ENCODE measurements at regions not wholly inside any gene's neighbourhood (a gene's known extent, or its start where the extent isn't known, plus 50 kb on each side); places are given as distances from the start of the nearest gene placed in this dataset.

GRCh38 chr1:219521325-219521724, 91.6 kb downstream of the ZC3H11B start:
- no peaks in the 10 kb centered on the region for H3K79me2 ChIP-seq (ENCODE audit: insufficient read depth, low read length)
- TF ChIP-seq EZH2phosphoT487 (IDR thresholded peaks at IDR 0.05; ENCODE audit: borderline replicate concordance), result no peak
- no peak for TF ChIP-seq CTCF (conservative IDR thresholded peaks at IDR 0.05; ENCODE audit: low read length)
- no peak overlapping the region for H3K9ac ChIP-seq (ENCODE audit: low read depth, low read length, poor library complexity, severe bottlenecking)
- H3K9me3 ChIP-seq (ENCODE audit: insufficient read depth, low read depth, low read length), result no peaks in the 10 kb centered on the region
- H3K4me1 ChIP-seq (ENCODE audit: insufficient read depth, low read length, poor library complexity, severe bottlenecking), result no peaks in the 10 kb centered on the region
- H3K36me3 ChIP-seq (ENCODE audit: insufficient read depth, low read length), result no peaks in the 10 kb centered on the region
- no peaks in the 10 kb centered on the region for H3K27me3 ChIP-seq (ENCODE audit: insufficient read depth, low read length, poor library complexity, severe bottlenecking)
- no peak overlapping the region for H3K4me3 ChIP-seq (ENCODE audit: low read length, poor library complexity, severe bottlenecking)
- no peaks in the 10 kb centered on the region for H3F3A ChIP-seq (ENCODE audit: low read depth)
- no peak overlapping the region for H3K4me2 ChIP-seq (ENCODE audit: low read depth, low read length, poor library complexity, severe bottlenecking)
- H4K20me1 ChIP-seq (ENCODE audit: insufficient read depth, low read length, poor library complexity, severe bottlenecking), result no peaks in the 10 kb centered on the region
- no peak overlapping the region for H2AFZ ChIP-seq (ENCODE audit: low read length)
- H3K9me2 ChIP-seq (replicated peaks; ENCODE audit: low read depth, low read length), result no peaks in the 10 kb centered on the region

GRCh38 chr1:219520241-219520640, 92.7 kb downstream of the ZC3H11B start:
- no peaks in the 10 kb centered on the region for H3K4me1 ChIP-seq (ENCODE audit: insufficient read depth, low read length, poor library complexity, severe bottlenecking)
- no peaks in the 10 kb centered on the region for H3K36me3 ChIP-seq (ENCODE audit: insufficient read depth, low read length)
- no peaks in the 10 kb centered on the region for H4K20me1 ChIP-seq (ENCODE audit: insufficient read depth, low read length, poor library complexity, severe bottlenecking)
- no peaks in the 10 kb centered on the region for H3K9me3 ChIP-seq (ENCODE audit: insufficient read depth, low read depth, low read length)
- no peaks in the 10 kb centered on the region for H3F3A ChIP-seq (ENCODE audit: low read depth)
- H3K79me2 ChIP-seq (ENCODE audit: insufficient read depth, low read length), result no peaks in the 10 kb centered on the region
- no peak overlapping the region for H2AFZ ChIP-seq (ENCODE audit: low read length)
- H3K4me2 ChIP-seq (ENCODE audit: low read depth, low read length, poor library complexity, severe bottlenecking), result no peak overlapping the region
- no peaks in the 10 kb centered on the region for H3K9me2 ChIP-seq (replicated peaks; ENCODE audit: low read depth, low read length)
- no peaks in the 10 kb centered on the region for H3K27me3 ChIP-seq (ENCODE audit: insufficient read depth, low read length, poor library complexity, severe bottlenecking)
- H3K9ac ChIP-seq (ENCODE audit: low read depth, low read length, poor library complexity, severe bottlenecking), result no peak overlapping the region
- H3K4me3 ChIP-seq (ENCODE audit: low read length, poor library complexity, severe bottlenecking), result no peak overlapping the region
- TF ChIP-seq CTCF (conservative IDR thresholded peaks at IDR 0.05; ENCODE audit: low read length) (no peak), EZH2phosphoT487 (IDR thresholded peaks at IDR 0.05; ENCODE audit: borderline replicate concordance) (no peak)

- Histone ChIP-seq H3K4me3 (ENCODE audit: low read length, poor library complexity, severe bottlenecking) (no peak overlapping the region), H3K4me2 (ENCODE audit: low read depth, low read length, poor library complexity, severe bottlenecking) (no peak overlapping the region)
Measured at GRCh38 chr1:219518907-219519248, 94.0 kb downstream of the ZC3H11B start.

More at GRCh38 chr1:219518907-219519248, 94.0 kb downstream of the ZC3H11B start:
- H3K4me1 ChIP-seq (ENCODE audit: insufficient read depth, low read length, poor library complexity, severe bottlenecking), result no peaks in the 10 kb centered on the region
- no peaks in the 10 kb centered on the region for H4K20me1 ChIP-seq (ENCODE audit: insufficient read depth, low read length, poor library complexity, severe bottlenecking)
- H2AFZ ChIP-seq (ENCODE audit: low read length), result no peak overlapping the region
- H3K9ac ChIP-seq (ENCODE audit: low read depth, low read length, poor library complexity, severe bottlenecking), result no peak overlapping the region
- no peaks in the 10 kb centered on the region for H3K27me3 ChIP-seq (ENCODE audit: insufficient read depth, low read length, poor library complexity, severe bottlenecking)
- TF ChIP-seq EZH2phosphoT487 (IDR thresholded peaks at IDR 0.05; ENCODE audit: borderline replicate concordance), result no peak
- no peak for TF ChIP-seq CTCF (conservative IDR thresholded peaks at IDR 0.05; ENCODE audit: low read length)
- H3K36me3 ChIP-seq (ENCODE audit: insufficient read depth, low read length), result no peaks in the 10 kb centered on the region
- H3K9me3 ChIP-seq (ENCODE audit: insufficient read depth, low read depth, low read length), result no peaks in the 10 kb centered on the region
- no peaks in the 10 kb centered on the region for H3K79me2 ChIP-seq (ENCODE audit: insufficient read depth, low read length)
- no peaks in the 10 kb centered on the region for H3F3A ChIP-seq (ENCODE audit: low read depth)
- H3K9me2 ChIP-seq (replicated peaks; ENCODE audit: low read depth, low read length), result no peaks in the 10 kb centered on the region
